Activated CD8-positive, alpha-beta T cell treated with anti-CD3 and anti-CD28 coated beads for 36 hours (primary cell): ENCODE measurements at regions not wholly inside any gene's neighbourhood (a gene's known extent, or its start where the extent isn't known, plus 50 kb on each side); places are given as distances from the start of the nearest gene placed in this dataset.

Source experiments
- ATAC-seq: fragments of 200-7000 bp; cut with Tn5 transposase; one replicate; pipeline ENCODE4 v1.10.0; 2021; ENCODE audit warnings: mild to moderate bottlenecking, moderate library complexity
- CTCF ChIA-PET: fragments of 350-600 bp; sonication (Branson Sonifier 250); formaldehyde crosslinking; loops from one replicate; lab custom pipeline; 2021; ENCODE audit warnings: antibody characterized with exemption; lab: Charles Lee
- POLR2A ChIA-PET: fragments of 350-600 bp; sonication (Branson Sonifier 250); formaldehyde crosslinking; loops from one replicate; lab custom pipeline; 2021; ENCODE audit warnings: antibody characterized with exemption; lab: Charles Lee
- DNase-seq: peaks from one replicate; pipeline ENCODE4 v3.0.0-alpha.2; 2020
- H3K27ac Mint-ChIP-seq: one replicate; pipeline ENCODE4 v1.8.0; 2021; ENCODE audit warnings: mild to moderate bottlenecking, mixed read lengths
- H3K27me3 Mint-ChIP-seq: one replicate; pipeline ENCODE4 v1.8.0; 2021; ENCODE audit warnings: mixed read lengths
- H3K36me3 Mint-ChIP-seq: one replicate; pipeline ENCODE4 v1.8.0; 2021; ENCODE audit warnings: low read depth, mixed read lengths
- H3K4me1 Mint-ChIP-seq: one replicate; pipeline ENCODE4 v1.8.0; 2021; ENCODE audit warnings: low read depth, mixed read lengths
- H3K4me3 Mint-ChIP-seq: one replicate; pipeline ENCODE4 v1.8.0; 2021; ENCODE audit warnings: mild to moderate bottlenecking, moderate library complexity, mixed read lengths
- H3K9me3 Mint-ChIP-seq: one replicate; pipeline ENCODE4 v1.8.0; 2021; ENCODE audit warnings: mixed read lengths
- CTCF ChIP-seq: fragments of 200-600 bp; IDR thresholded peaks from one replicate; pipeline ENCODE4 v1.8.0; 2022; ENCODE audit warnings: antibody characterized with exemption, mild to moderate bottlenecking
- intact Hi-C: fragments of 100-400 bp; cut with micrococcal nuclease; formaldehyde crosslinking; loops from one replicate; pipeline ENCODE4 v1.10.0; 2022

- no peaks in the 10 kb centered on the region for H3K36me3 Mint-ChIP-seq
- H3K27me3 Mint-ChIP-seq: peaks cover 2% of the 10 kb centered on the region
These were observed 110.6 kb upstream of the ADAMTS3 start for GRCh38 chr4:72679666-72680065.

GRCh38 chr4:72677886-72678285, 108.9 kb upstream of the ADAMTS3 start:
- CTCF ChIA-PET: interaction anchor here (0.6 kb wide), 1 partner anchor 197 kb away, joined by 3 read pairs; no protein-coding TSS in a partner anchor
- intact Hi-C loops: no loop called here

More at GRCh38 chr4:72679666-72680065, 110.6 kb upstream of the ADAMTS3 start:
- H3K27ac Mint-ChIP-seq: no peak overlapping the region
- TF ChIP-seq CTCF: no peak
- intact Hi-C loops: no loop called here
- H3K4me1 Mint-ChIP-seq: no peaks in the 10 kb centered on the region
- DNase-seq: no peak
- POLR2A ChIA-PET: no interaction called here
- no peak for ATAC-seq
- H3K9me3 Mint-ChIP-seq: peaks cover 5% of the 10 kb centered on the region
- CTCF ChIA-PET: interaction anchor here (0.6 kb wide), 1 partner anchor 129 kb away, joined by 3 read pairs; no protein-coding TSS in a partner anchor
- H3K4me3 Mint-ChIP-seq: no peak overlapping the region

GRCh38 chr4:72677265-72677664, 108.2 kb upstream of the ADAMTS3 start:
- H3K27me3 Mint-ChIP-seq: peaks cover 2% of the 10 kb centered on the region
- no peaks in the 10 kb centered on the region for H3K4me1 Mint-ChIP-seq
- no peak overlapping the region for H3K4me3 Mint-ChIP-seq
- ATAC-seq: no peak
- POLR2A ChIA-PET: no interaction called here
- H3K9me3 Mint-ChIP-seq: no peaks in the 10 kb centered on the region
- intact Hi-C loops: no loop called here
- CTCF ChIA-PET: no interaction called here
- no peak for TF ChIP-seq CTCF
- H3K27ac Mint-ChIP-seq: no peak overlapping the region
- no peaks in the 10 kb centered on the region for H3K36me3 Mint-ChIP-seq
- DNase-seq: no peak

More at GRCh38 chr4:72677886-72678285, 108.9 kb upstream of the ADAMTS3 start:
- no peak for DNase-seq
- POLR2A ChIA-PET: no interaction called here
- H3K27me3 Mint-ChIP-seq: peaks cover 2% of the 10 kb centered on the region
- no peak for TF ChIP-seq CTCF
- no peaks in the 10 kb centered on the region for H3K36me3 Mint-ChIP-seq
- H3K27ac Mint-ChIP-seq: no peak overlapping the region
- no peaks in the 10 kb centered on the region for H3K4me1 Mint-ChIP-seq
- H3K9me3 Mint-ChIP-seq: no peaks in the 10 kb centered on the region
- no peak for ATAC-seq
- no peak overlapping the region for H3K4me3 Mint-ChIP-seq

- intact Hi-C loops: no loop called here
- ChIA-PET CTCF (no interaction called here), POLR2A (no interaction called here)
- Mint-ChIP-seq H3K4me3 (no peak overlapping the region), H3K4me1 (no peaks in the 10 kb centered on the region), H3K36me3 (no peaks in the 10 kb centered on the region), H3K27me3 (no peaks in the 10 kb centered on the region), H3K9me3 (no peaks in the 10 kb centered on the region), H3K27ac (no peak overlapping the region)
- no peak for TF ChIP-seq CTCF
- ATAC-seq (no peak), DNase-seq (no peak)
These were observed 103.0 kb upstream of the ADAMTS3 start for GRCh38 chr4:72671980-72672379.

GRCh38 chr4:72670521-72670920, 101.5 kb upstream of the ADAMTS3 start:
- H3K9me3 Mint-ChIP-seq: no peaks in the 10 kb centered on the region

More at GRCh38 chr4:72670521-72670920, 101.5 kb upstream of the ADAMTS3 start:
- no peak overlapping the region for H3K27ac Mint-ChIP-seq
- H3K27me3 Mint-ChIP-seq: no peaks in the 10 kb centered on the region
- no peaks in the 10 kb centered on the region for H3K4me1 Mint-ChIP-seq
- H3K36me3 Mint-ChIP-seq: no peaks in the 10 kb centered on the region
- POLR2A ChIA-PET: no interaction called here
- ATAC-seq: no peak
- DNase-seq: no peak
- H3K4me3 Mint-ChIP-seq: no peak overlapping the region
- CTCF ChIA-PET: no interaction called here
- intact Hi-C loops: no loop called here
- TF ChIP-seq CTCF: no peak
